ENCODE measurements at regions not wholly inside any gene's neighbourhood (a gene's known extent, or its start where the extent isn't known, plus 50 kb on each side); places are given as distances from the start of the nearest gene placed in this dataset.

DNA sequence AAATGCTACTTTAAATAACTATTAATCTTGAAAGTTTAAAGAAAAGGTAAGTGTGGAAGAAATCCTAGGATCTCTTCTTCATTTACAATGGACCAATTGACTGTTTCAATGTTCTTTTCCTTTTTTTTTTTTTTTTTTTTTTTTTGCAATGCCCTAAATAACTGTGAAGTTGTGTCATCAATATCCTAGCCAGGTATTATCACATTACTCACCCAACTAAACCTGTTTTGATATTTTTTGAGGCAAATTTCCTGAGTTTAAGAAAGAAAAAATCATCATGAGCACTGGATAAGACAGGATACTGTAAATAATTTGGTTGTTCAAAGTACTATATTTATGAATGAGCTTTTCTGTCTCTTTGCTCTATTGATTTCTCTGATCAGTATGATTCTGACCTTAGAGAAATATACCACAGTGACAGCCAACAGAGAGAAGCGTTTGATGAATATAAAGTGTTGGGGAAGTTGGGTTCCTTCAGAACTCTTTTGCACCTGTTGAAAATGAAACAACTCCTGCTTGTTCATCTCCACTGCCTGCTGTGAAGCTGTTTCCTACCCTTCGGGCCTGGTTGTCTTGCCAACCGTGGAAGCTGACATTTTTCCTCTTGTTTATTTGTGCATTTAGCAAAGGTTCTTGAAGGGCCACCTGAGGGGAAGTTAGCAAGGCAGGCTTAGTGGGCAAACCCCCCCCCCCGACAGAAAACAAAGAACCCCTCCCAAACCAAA, 1220.5 kb upstream of the SLC10A2 start:
- DNase-seq (ENCODE audit: extremely low spot score): no peak
- TF ChIP-seq, protein P1, sequence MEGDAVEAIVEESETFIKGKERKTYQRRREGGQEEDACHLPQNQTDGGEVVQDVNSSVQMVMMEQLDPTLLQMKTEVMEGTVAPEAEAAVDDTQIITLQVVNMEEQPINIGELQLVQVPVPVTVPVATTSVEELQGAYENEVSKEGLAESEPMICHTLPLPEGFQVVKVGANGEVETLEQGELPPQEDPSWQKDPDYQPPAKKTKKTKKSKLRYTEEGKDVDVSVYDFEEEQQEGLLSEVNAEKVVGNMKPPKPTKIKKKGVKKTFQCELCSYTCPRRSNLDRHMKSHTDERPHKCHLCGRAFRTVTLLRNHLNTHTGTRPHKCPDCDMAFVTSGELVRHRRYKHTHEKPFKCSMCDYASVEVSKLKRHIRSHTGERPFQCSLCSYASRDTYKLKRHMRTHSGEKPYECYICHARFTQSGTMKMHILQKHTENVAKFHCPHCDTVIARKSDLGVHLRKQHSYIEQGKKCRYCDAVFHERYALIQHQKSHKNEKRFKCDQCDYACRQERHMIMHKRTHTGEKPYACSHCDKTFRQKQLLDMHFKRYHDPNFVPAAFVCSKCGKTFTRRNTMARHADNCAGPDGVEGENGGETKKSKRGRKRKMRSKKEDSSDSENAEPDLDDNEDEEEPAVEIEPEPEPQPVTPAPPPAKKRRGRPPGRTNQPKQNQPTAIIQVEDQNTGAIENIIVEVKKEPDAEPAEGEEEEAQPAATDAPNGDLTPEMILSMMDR (IDR thresholded peaks at IDR 0.05; ENCODE audit: control extremely low read depth, extremely low read depth, low read depth, missing control alignments): no peak
- CTCF ChIA-PET: interaction anchor here (0.8 kb wide), 1 partner anchor 34 kb away, joined by 3 read pairs; no protein-coding TSS in a partner anchor
- POLR2A ChIA-PET: no interaction called here

DNA sequence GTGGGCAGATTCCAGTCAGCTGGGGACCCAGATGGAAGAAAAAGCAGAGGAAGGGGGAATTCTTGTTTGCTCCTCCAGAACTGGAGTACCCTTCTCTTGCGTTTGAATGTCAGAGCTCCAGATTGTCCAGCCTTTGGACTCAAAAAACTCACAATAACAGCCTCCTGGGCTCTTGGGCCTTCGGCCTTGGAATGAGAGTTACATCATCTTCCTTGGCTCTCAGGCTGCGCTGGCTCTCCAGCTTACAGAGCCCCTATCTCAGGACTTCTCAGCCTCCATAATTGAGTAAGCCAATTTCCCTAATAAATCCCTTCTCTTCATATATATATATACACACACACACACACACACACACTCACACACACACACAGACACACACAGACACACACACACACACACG, 1215.7 kb upstream of the SLC10A2 start:
- POLR2A ChIA-PET: no interaction called here
- TF ChIP-seq, protein P1 (IDR thresholded peaks at IDR 0.05; ENCODE audit: control extremely low read depth, extremely low read depth, low read depth, missing control alignments): no peak
- CTCF ChIA-PET: interaction anchor here (1.7 kb wide), 1 partner anchor 11 kb away, joined by 3 read pairs; no protein-coding TSS in a partner anchor

DNA sequence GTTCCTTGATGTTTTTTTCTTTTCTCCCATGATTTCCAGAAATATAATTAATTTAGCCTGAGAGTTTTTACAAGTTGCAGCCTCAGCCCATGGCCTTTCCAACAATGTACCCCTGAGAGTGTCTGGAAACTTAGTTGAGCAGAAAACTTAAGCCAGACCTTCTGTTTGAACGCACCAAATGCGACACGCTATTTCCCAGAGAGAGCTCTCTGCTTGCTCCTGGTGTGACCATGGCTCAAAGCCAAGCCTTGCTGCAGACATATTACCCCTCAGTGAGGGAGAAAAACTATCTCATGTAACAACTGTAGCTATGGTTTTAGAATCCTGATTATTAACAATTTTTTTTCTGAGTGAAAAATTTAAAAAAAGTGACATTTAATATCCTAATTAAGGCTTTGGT, 1204.5 kb upstream of the SLC10A2 start:
- no peak for DNase-seq (ENCODE audit: extremely low spot score)
- POLR2A ChIA-PET: no interaction called here
- TF ChIP-seq, protein P1 (IDR thresholded peaks at IDR 0.05; ENCODE audit: control extremely low read depth, extremely low read depth, low read depth, missing control alignments): no peak
- CTCF ChIA-PET: no interaction called here

More for the DNA sequence above, 1215.7 kb upstream of the SLC10A2 start:
- DNase-seq (ENCODE audit: extremely low spot score): no peak

DNA sequence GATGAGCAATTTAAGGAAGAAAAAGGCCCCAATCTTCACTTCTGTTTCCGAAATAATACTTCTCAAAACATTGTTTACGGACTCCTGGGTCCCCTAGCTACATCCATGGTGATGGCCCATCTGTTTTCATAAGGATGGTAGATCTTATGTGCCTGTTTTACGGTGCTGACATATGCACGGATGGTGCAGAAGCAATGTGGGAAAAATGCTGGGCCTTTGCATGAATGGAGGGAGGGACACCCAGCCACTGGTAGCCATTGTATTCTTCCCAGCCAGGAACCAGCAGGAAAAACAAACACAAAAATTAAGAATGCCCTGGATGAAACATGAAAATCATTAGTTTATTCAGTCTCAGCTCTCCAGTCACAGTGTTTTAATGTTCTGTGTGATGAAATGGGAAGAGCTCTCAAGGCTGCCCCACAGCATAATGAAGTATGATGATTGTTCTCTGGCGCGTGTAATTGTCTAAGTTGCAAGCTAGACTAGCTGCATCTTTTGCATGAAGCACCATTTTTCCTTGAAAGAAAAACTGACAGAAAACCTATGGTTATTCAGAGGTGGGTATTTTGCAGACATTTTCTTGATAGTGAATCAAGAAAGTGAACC, 1201.1 kb upstream of the SLC10A2 start:
- CTCF ChIA-PET: interaction anchor here (1.4 kb wide), 1 partner anchor 8 kb away, joined by 3 read pairs; no protein-coding TSS in a partner anchor
- TF ChIP-seq, protein P1 (IDR thresholded peaks at IDR 0.05; ENCODE audit: control extremely low read depth, extremely low read depth, low read depth, missing control alignments): no peak
- DNase-seq (ENCODE audit: extremely low spot score): no peak
- POLR2A ChIA-PET: no interaction called here

DNA sequence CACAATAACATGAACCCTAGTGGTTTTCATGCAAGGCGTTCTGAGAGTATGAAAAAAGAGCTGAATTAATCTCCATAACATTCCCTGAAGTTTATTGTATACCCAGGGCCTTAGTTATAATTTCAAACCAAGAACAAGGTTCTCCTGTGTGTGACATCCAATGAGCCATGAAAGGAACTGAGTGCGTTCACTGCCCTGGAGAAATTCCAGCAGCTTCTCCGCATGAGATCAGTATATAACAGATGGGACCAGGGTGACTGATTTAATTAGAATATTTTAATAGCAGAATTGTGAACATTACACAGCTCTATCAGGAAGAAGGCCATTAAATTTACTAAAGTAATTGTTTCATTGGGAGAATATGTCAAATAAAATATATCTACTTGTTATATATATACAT, 1190.5 kb upstream of the SLC10A2 start:
- TF ChIP-seq, protein P1 (IDR thresholded peaks at IDR 0.05; ENCODE audit: control extremely low read depth, extremely low read depth, low read depth, missing control alignments): no peak
- no peak for DNase-seq (ENCODE audit: extremely low spot score)
- CTCF ChIA-PET: no interaction called here
- POLR2A ChIA-PET: no interaction called here

DNA sequence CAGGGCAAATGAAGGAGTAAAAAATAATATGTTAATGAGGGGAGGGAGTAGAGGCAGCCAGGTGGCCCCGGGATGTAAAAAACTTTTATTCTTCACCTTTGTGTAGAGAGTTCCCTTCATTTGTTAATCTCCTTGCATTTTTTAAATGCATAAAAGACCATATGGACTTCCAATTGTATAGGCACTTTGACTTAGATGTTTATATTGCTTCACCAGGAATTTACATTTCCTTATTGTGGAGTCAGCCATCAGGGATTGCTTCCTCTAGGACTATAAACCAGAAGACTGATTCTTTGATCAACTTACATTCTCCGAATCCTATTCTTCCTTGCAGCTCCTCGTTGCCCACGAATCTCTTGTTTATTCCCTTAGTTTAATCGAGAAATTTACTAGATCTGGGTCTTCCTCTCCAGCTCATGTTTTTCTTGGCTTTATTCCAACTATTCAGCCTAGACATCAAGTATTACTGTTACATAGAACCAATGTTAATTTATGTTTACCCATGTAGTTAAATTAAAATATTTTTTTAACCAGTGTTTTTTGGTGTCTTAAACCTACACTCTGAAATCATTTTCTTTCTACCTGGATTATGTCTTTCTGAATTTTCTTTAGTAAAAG, 1187.0 kb upstream of the SLC10A2 start:
- POLR2A ChIA-PET: no interaction called here

More for the DNA sequence above, 1187.0 kb upstream of the SLC10A2 start:
- DNase-seq (ENCODE audit: extremely low spot score): no peak
- TF ChIP-seq, protein P1 (IDR thresholded peaks at IDR 0.05; ENCODE audit: control extremely low read depth, extremely low read depth, low read depth, missing control alignments): no peak
- CTCF ChIA-PET: interaction anchor here (0.7 kb wide), 1 partner anchor 34 kb away, joined by 3 read pairs; no protein-coding TSS in a partner anchor
